ENCODE measurements at regions not wholly inside any gene's neighbourhood (a gene's known extent, or its start where the extent isn't known, plus 50 kb on each side); places are given as distances from the start of the nearest gene placed in this dataset.

DNA sequence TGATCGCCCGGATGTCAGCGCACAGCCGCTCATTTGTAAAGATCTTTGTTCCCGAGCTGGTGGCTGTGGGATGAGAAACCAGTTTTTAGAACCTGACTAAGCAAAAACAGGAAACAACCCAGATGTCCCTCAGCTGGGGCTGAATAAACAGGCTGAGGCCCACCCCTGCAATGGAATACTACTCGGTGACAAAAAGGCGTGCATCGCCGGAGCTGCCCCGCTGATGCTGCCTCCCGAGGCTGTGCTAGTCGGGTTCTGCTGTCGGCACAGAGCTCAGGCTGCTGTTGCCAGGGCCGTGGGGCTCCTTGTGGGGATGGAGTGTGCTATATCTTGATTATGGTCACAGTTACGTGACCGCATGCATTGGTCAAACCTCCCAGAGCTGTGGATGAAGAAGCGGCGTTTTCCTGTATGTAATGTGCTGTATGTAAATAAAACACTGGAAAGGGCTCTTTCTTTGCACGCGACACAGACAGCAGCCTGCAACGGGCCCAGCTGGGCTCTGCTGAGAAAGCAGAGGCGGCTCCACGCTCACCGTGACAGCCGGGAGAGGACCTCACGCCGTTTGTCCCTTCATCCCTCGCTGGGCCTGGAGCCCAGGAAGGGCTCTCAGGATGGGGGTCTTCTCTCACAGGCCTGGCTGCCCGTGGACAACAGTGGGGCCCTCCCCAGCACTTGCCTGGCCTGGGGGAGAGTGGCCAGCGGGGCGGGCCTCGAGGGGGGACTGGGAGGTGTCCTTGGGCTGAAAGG, 51.5 kb upstream of the RNU6ATAC start:
- Histone ChIP-seq H3K9ac (ENCODE audit: low read depth in 1 of 2, low read length in 2 of 2) (peak overlapping the region; percentile 71 to 82), H3K4me3 (ENCODE audit: low read depth in 1 of 3, low read length in 3 of 3) (peak overlapping the region; percentile 15 to 54 (median 44)), H3K4me1 (ENCODE audit: control insufficient read depth in 4 of 4, insufficient read depth in 4 of 4, low read length in 3 of 4) (peaks cover 21 to 72% (median 51%) of the 10 kb centered on the region in 4 donors), H3K9me3 (ENCODE audit: control insufficient read depth in 4 of 4, low read length in 3 of 4) (no peaks in the 10 kb centered on the region), H3K27me3 (ENCODE audit: control insufficient read depth in 4 of 4, insufficient read depth in 4 of 4, low read length in 3 of 4) (no peaks in the 10 kb centered on the region), H3K27ac (ENCODE audit: low read depth in 1 of 2, low read length in 2 of 2) (peak overlapping the region; percentile 95 to 99), H3K36me3 (ENCODE audit: control insufficient read depth in 4 of 4, insufficient read depth in 3 of 4, low read depth in 1 of 4, low read length in 3 of 4) (no peaks in the 10 kb centered on the region)
- TF ChIP-seq, protein P1, sequence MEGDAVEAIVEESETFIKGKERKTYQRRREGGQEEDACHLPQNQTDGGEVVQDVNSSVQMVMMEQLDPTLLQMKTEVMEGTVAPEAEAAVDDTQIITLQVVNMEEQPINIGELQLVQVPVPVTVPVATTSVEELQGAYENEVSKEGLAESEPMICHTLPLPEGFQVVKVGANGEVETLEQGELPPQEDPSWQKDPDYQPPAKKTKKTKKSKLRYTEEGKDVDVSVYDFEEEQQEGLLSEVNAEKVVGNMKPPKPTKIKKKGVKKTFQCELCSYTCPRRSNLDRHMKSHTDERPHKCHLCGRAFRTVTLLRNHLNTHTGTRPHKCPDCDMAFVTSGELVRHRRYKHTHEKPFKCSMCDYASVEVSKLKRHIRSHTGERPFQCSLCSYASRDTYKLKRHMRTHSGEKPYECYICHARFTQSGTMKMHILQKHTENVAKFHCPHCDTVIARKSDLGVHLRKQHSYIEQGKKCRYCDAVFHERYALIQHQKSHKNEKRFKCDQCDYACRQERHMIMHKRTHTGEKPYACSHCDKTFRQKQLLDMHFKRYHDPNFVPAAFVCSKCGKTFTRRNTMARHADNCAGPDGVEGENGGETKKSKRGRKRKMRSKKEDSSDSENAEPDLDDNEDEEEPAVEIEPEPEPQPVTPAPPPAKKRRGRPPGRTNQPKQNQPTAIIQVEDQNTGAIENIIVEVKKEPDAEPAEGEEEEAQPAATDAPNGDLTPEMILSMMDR (IDR thresholded peaks at IDR 0.05; ENCODE audit: low read depth, low read length, missing input control) = no peak
- TF ChIP-seq YY1 (IDR thresholded peaks at IDR 0.05) (peak; percentile 21), HNF4G (IDR thresholded peaks at IDR 0.05) (no peak), NR2F2 (IDR thresholded peaks at IDR 0.05) (peak; percentile 15), SP1 (IDR thresholded peaks at IDR 0.05) (peak; percentile 19), RXRA (IDR thresholded peaks at IDR 0.05) (peak in 1 of 2 donors; percentile 21), FOXA2 (IDR thresholded peaks at IDR 0.05) (no peak), RAD21 (IDR thresholded peaks at IDR 0.05) (no peak), JUND (IDR thresholded peaks at IDR 0.05) (no peak), TAF1 (conservative IDR thresholded peaks at IDR 0.05) (no peak), HNF4A (conservative IDR thresholded peaks at IDR 0.05) (no peak), EGR1 (IDR thresholded peaks at IDR 0.05; ENCODE audit: low read depth in 2 of 2) (no peak), GABPA (IDR thresholded peaks at IDR 0.05 in 1 of 2, conservative IDR thresholded peaks at IDR 0.05 in 1 of 2) (no peak), FOXA1 (IDR thresholded peaks at IDR 0.05) (no peak)
- TF ChIP-seq, protein P2, sequence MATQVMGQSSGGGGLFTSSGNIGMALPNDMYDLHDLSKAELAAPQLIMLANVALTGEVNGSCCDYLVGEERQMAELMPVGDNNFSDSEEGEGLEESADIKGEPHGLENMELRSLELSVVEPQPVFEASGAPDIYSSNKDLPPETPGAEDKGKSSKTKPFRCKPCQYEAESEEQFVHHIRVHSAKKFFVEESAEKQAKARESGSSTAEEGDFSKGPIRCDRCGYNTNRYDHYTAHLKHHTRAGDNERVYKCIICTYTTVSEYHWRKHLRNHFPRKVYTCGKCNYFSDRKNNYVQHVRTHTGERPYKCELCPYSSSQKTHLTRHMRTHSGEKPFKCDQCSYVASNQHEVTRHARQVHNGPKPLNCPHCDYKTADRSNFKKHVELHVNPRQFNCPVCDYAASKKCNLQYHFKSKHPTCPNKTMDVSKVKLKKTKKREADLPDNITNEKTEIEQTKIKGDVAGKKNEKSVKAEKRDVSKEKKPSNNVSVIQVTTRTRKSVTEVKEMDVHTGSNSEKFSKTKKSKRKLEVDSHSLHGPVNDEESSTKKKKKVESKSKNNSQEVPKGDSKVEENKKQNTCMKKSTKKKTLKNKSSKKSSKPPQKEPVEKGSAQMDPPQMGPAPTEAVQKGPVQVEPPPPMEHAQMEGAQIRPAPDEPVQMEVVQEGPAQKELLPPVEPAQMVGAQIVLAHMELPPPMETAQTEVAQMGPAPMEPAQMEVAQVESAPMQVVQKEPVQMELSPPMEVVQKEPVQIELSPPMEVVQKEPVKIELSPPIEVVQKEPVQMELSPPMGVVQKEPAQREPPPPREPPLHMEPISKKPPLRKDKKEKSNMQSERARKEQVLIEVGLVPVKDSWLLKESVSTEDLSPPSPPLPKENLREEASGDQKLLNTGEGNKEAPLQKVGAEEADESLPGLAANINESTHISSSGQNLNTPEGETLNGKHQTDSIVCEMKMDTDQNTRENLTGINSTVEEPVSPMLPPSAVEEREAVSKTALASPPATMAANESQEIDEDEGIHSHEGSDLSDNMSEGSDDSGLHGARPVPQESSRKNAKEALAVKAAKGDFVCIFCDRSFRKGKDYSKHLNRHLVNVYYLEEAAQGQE (IDR thresholded peaks at IDR 0.05) = no peak
- TF ChIP-seq, protein P3, sequence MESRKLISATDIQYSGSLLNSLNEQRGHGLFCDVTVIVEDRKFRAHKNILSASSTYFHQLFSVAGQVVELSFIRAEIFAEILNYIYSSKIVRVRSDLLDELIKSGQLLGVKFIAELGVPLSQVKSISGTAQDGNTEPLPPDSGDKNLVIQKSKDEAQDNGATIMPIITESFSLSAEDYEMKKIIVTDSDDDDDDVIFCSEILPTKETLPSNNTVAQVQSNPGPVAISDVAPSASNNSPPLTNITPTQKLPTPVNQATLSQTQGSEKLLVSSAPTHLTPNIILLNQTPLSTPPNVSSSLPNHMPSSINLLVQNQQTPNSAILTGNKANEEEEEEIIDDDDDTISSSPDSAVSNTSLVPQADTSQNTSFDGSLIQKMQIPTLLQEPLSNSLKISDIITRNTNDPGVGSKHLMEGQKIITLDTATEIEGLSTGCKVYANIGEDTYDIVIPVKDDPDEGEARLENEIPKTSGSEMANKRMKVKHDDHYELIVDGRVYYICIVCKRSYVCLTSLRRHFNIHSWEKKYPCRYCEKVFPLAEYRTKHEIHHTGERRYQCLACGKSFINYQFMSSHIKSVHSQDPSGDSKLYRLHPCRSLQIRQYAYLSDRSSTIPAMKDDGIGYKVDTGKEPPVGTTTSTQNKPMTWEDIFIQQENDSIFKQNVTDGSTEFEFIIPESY (IDR thresholded peaks at IDR 0.05) = no peak
- TF ChIP-seq, protein P4, sequence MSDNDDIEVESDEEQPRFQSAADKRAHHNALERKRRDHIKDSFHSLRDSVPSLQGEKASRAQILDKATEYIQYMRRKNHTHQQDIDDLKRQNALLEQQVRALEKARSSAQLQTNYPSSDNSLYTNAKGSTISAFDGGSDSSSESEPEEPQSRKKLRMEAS (IDR thresholded peaks at IDR 0.05) = peak; percentile 29
- TF ChIP-seq, protein P5, sequence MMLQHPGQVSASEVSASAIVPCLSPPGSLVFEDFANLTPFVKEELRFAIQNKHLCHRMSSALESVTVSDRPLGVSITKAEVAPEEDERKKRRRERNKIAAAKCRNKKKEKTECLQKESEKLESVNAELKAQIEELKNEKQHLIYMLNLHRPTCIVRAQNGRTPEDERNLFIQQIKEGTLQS (IDR thresholded peaks at IDR 0.05) = no peak
- WGBS = 45% methylated on average over 32 of the region's 32 CpGs
- no peak for DNase-seq (ENCODE audit: low spot score)
